CD4-positive, alpha-beta T cell treated with Interleukin-6 at 100 ng/mL for 8 hours (primary cell): ENCODE measurements at regions not wholly inside any gene's neighbourhood (a gene's known extent, or its start where the extent isn't known, plus 50 kb on each side); places are given as distances from the start of the nearest gene placed in this dataset.
A peak's percentile ranks its signal among the peaks of the same experiment; 100 is the strongest.
"Not testable (repeated sequence)": the region's sequence is repeated elsewhere in the genome, so short reads cannot be mapped to it uniquely, and the experiment has no call there.

ENCODE experiments used
- DNase-seq: peaks from one replicate; pipeline ENCODE4 v3.0.0-alpha.2; 2020; ENCODE audit warnings: mixed read lengths, low spot score

- no peak for DNase-seq
Measured at GRCh38 chr7:87007038-87007437, 52.4 kb downstream of the ELAPOR2 start.

DNA sequence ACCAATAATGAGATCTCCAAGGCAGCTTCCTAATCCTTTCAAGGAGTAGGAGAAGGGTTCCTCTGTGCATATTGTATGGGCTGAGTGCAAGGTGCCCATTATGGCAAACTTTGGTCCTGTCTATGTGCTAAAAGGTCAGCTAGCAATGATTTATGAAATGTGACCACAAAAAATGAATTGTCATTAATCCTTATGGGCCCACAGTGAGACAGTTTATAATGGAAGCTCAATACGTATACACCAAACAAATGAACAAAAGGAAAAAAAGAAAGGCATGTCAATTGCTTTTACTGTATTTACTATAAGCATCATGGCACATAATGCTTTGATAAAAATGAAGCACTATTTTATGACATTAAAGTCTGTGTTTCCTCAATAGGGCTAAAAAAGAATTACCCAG, 54.5 kb downstream of the ELAPOR2 start:
- no peak for DNase-seq

- no peak for DNase-seq
Measured at GRCh38 chr7:87003872-87004798, 55.3 kb downstream of the ELAPOR2 start.

GRCh38 chr7:87001214-87001613, 58.2 kb downstream of the ELAPOR2 start:
- DNase-seq, result no peak

DNA sequence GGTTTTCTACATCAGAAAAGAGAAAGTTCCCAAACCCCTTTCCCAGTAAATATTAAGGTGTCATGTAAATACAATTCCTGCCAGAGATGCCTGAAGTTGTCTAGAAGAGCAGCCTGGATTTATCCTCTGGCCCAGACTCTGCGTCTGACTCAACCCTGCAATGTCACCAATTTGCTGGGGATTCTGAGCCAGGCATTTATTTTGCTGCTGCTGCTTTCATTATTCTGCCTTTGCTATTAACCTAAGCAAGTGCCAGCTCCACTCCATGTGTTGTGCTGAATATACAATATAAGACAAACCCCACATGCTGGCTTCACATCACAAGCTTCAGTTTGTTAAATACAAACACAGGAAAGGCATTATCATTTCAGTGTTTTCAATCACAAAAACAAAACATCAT, 59.1 kb downstream of the ELAPOR2 start:
- DNase-seq, result no peak

DNA sequence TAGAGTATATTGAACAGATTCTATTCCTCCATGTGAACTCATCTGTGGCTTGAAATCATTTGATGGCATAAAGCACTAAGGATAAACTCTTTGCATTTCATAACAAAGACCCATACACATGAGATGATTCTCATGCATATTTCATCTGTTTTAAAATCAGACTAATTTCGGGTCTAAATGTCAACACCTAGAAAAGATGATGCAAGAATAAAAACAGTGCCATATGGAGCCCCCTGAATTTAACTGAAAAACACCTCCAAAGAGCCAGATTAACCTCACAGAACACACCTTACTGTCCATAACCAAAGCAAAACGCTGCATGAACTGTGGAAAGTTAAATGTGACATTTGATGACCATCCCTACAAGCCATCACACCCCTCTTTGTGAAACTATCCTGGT, 59.7 kb downstream of the ELAPOR2 start:
- no peak for DNase-seq

- no peak for DNase-seq
Measured at GRCh38 chr7:86995814-86996213, 63.6 kb downstream of the ELAPOR2 start.

GRCh38 chr7:86995052-86995725, 64.3 kb downstream of the ELAPOR2 start:
- DNase-seq, result no peak

DNA sequence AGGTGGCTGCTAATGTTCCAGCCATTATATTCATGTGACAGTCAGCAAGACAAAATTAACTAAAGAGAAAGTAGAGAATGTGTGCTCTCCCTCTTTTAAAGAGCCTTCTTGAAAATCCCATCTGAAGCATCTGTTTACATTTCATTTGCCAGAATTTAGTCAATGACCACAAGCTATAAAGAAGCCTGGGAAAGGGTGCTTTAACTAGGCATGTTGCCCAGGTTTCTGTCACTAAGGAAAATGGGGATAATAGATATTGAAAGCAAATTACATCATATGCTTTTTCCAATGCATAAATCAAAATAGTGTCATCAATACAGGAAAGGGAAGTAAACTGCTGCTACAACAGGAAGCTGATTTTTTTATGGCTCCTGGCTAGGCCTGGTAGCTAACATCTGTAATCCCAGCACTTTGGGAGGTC, 67.7 kb downstream of the ELAPOR2 start:
- no peak for DNase-seq

DNA sequence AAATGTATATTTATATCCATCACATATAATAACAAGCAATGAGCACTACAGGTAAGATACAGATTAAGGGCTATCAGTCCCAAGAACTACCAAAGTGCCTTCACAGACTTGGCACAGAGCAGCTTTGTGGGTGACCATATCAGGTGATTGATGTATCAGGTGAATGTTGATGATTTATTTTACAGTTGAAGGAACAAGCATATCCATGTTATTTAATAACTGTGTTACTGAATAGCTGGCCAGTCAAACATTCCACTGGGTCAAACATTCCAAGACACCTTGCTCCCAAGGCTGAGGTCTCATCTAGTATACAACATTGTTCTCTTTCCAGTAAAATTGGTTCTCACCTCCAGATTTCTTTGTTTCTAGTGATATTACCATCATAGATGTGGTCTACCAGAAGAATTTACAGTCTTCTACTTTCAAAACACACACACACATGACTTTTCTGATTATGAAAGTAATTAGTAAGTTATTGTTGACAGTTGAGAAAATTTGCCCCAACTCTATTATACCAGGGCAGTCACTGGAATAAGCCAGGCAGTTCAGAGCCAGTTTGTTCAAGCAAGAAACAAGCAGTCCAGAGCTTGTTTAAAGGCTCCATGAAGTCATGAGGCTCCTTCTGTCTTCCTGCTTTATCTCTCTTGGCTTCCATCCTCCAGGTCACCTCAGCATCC, 68.2 kb downstream of the ELAPOR2 start:
- DNase-seq, result no peak

DNA sequence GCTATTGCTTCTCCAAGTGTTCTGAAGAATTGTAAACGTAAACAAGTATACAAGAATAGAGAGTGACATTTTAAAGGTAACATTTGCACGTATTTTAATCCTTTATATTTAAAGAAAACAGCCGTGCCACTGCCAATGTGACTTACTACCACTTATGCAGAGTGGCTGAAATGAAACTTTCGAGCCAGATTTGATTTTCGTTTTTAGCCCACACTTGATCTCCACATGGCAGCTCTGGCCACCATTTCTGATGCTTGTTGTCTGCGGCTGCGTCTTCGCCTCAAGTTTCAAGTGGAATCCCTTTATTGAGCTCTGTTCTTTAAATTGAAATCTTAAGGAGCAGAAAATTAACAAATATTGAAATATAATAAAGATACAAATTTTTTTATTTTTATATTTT, 70.0 kb downstream of the ELAPOR2 start:
- DNase-seq, result no peak

DNA sequence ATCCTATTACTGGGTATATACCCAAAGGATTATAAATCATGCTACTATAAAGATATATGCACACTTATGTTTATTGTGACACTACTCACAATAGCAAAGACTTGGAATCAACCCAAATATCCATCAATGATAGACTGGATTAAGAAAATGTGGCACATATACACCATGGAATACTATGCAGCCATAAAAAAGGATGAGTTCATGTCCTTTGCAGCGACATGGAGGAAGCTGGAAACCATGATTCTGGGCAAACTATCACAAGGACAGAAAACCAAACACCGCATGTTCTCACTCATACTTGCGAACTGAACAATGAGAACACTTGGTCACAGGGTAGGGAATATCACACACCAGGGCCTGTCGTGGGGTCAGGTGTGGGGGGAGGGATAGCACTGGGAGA, 71.6 kb downstream of the ELAPOR2 start:
- not testable (repeated sequence) for DNase-seq

GRCh38 chr7:86987358-86987757, 72.1 kb downstream of the ELAPOR2 start:
- not testable (repeated sequence) for DNase-seq

DNA sequence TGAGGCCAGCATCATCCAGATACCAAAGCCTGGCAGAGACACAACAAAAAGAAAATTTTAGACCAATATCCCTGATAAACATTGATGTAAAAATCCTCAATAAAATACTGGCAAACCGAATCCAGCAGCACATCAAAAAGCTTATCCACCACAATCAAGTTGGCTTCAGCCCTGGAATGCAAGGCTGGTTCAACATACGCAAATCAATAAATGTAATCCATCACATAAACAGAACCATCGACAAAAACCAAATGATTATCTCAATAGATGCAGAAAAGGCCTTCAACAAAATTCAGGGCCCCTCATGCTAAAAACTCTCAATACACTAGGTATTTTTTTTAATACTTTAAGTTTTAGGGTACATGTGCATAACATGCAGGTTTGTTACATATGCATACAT, 74.1 kb downstream of the ELAPOR2 start:
- DNase-seq, result not testable (repeated sequence)

- not testable (repeated sequence) for DNase-seq
Measured at GRCh38 chr7:86983654-86984053, 75.8 kb downstream of the ELAPOR2 start.

DNA sequence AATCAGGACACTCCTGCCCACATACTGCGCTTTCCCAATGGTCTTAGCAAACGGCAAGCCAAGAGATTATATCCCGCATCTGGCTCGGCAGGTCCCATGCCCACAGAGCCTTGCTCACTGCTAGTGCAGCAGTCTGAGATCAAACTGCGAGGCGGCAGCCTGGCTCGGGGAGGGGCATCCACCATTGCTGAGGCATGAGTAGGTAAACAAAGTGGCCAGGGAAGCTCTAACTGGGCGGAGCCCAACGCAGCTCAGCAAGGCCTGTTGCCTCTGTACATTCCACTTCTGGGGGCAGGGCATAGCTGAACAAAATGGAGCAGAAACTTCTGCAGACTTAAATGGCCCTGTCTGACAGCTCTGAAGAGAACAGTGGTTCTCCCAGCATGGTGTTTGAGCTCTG, 77.5 kb downstream of the ELAPOR2 start:
- not testable (repeated sequence) for DNase-seq

DNA sequence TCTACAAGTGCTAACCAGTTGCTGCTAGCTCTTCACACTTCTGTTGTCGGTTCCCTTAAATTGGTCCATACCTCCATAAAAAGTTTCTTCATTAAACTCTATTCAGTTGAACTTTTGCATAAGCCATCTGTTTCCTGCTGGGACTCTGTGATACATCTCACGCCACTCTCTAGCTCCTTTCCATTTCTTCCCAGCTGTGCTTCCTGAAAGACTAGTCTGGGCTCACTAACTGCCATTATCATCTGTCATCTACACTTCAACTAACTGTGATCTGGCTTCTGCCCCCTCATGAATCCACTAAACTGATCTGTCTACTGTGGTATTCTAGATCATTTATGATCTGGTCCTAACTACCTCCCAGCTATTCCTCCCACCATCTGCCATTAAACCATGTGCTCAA, 78.3 kb downstream of the ELAPOR2 start:
- DNase-seq, result no peak

DNA sequence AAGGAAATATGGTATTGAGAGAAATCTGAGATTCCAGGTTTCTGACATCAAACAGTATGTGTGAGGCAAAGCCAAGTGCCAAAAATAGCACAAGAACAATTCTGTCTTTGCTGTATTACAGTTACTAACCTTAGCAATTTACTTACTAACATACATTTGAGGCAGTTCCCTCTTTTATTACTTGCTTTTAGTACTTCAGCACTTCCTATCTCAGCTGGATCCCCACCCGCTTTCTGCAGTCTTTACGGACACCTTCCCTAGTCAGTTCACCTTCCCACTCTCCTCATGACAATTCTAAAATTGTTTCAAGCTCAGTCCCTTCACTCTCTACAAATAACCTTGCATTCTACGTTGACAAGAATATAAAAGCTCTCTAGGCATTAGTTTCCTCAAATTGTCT, 79.2 kb downstream of the ELAPOR2 start:
- no peak for DNase-seq

DNA sequence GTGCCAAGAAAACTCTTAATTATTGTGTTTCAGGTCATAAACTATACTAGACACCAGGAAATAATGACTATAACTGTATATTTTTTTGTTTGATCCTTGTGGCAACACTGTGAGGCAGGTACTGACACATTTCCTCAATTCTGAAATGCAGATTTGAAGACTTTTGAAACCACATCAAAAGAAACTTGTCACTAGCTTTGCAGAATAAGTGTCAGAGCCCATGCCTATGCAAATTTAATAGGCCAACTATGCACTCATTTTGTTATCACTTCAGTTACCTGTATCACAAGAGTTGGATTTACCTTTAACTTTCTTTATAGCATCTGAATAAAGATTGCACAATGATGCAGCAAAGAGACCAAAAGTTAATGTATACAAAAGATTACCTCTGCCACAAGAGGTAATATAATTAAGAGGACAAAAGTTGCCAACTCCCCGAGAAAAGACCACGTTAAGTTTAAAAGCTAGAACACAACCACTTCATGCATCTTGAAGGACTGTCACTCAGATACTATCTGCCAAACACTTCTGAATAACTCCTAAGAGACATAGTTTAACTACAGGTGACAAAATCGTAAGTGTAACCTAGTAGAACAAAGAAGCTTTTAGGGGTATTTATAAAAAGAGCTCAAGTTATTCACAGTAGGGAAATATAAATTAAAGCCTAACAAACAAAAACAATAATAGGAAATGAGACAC, 80.5 kb downstream of the ELAPOR2 start:
- peak; percentile 72 for DNase-seq

GRCh38 chr7:86976958-86977357, 82.5 kb downstream of the ELAPOR2 start:
- no peak for DNase-seq

GRCh38 chr7:86975914-86976313, 83.5 kb downstream of the ELAPOR2 start:
- no peak for DNase-seq

GRCh38 chr7:86975449-86975848, 84.0 kb downstream of the ELAPOR2 start:
- DNase-seq, result no peak
